C4-2B (cell line): ENCODE measurements at regions not wholly inside any gene's neighbourhood (a gene's known extent, or its start where the extent isn't known, plus 50 kb on each side); places are given as distances from the start of the nearest gene placed in this dataset.

ENCODE experiments used
- ZFX ChIP-seq: fragments of 450-650 bp; IDR thresholded peaks from 2 replicates; pipeline ENCODE4 v1.6.1; 2017
- TF ChIP-seq, protein P1 (sequence below): fragments of 450-650 bp; conservative IDR thresholded peaks from 2 replicates; pipeline ENCODE4 v1.5.1; 2017; ENCODE audit warnings: mild to moderate bottlenecking

- TF ChIP-seq, protein P1, sequence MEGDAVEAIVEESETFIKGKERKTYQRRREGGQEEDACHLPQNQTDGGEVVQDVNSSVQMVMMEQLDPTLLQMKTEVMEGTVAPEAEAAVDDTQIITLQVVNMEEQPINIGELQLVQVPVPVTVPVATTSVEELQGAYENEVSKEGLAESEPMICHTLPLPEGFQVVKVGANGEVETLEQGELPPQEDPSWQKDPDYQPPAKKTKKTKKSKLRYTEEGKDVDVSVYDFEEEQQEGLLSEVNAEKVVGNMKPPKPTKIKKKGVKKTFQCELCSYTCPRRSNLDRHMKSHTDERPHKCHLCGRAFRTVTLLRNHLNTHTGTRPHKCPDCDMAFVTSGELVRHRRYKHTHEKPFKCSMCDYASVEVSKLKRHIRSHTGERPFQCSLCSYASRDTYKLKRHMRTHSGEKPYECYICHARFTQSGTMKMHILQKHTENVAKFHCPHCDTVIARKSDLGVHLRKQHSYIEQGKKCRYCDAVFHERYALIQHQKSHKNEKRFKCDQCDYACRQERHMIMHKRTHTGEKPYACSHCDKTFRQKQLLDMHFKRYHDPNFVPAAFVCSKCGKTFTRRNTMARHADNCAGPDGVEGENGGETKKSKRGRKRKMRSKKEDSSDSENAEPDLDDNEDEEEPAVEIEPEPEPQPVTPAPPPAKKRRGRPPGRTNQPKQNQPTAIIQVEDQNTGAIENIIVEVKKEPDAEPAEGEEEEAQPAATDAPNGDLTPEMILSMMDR: no peak
- no peak for TF ChIP-seq ZFX
Observed at GRCh38 chr4:56183344-56183959, 203.8 kb downstream of the AASDH start.
